T1000 (cell line): ENCODE measurements at regions not wholly inside any gene's neighbourhood (a gene's known extent, or its start where the extent isn't known, plus 50 kb on each side); places are given as distances from the start of the nearest gene placed in this dataset.
"Not testable (repeated sequence)": the region's sequence is repeated elsewhere in the genome, so short reads cannot be mapped to it uniquely, and the experiment has no call there.

Source experiments
- DNase-seq: peaks from one replicate; lab custom pipeline; 2025; ENCODE audit warnings: mixed read lengths; lab: John Stamatoyannopoulos, UW

- DNase-seq = no peak
Observed at GRCh38 chr14:105952826-105953225, 426.4 kb downstream of the TMEM121 start.

- DNase-seq = not testable (repeated sequence)
Observed at GRCh38 chr14:105961625-105962024, 435.2 kb downstream of the TMEM121 start.

GRCh38 chr14:105962532-105962931, 436.1 kb downstream of the TMEM121 start:
- no peak for DNase-seq

- no peak for DNase-seq
Observed at GRCh38 chr14:105968291-105968690, 441.9 kb downstream of the TMEM121 start.

- not testable (repeated sequence) for DNase-seq
Observed at GRCh38 chr14:105969026-105969425, 442.6 kb downstream of the TMEM121 start.

- not testable (repeated sequence) for DNase-seq
Observed at GRCh38 chr14:105970821-105971220, 444.4 kb downstream of the TMEM121 start.

- no peak for DNase-seq
Observed at GRCh38 chr14:105971593-105972500, 445.5 kb downstream of the TMEM121 start.

GRCh38 chr14:105974902-105975301, 448.5 kb downstream of the TMEM121 start:
- DNase-seq = no peak

- DNase-seq = no peak
Observed at GRCh38 chr14:105978618-105979295, 452.4 kb downstream of the TMEM121 start.

- no peak for DNase-seq
Observed at GRCh38 chr14:105979446-105979845, 453.1 kb downstream of the TMEM121 start.

- DNase-seq = no peak
Observed at GRCh38 chr14:105980224-105980623, 453.8 kb downstream of the TMEM121 start.

- not testable (repeated sequence) for DNase-seq
Observed at GRCh38 chr14:105981517-105982302, 455.3 kb downstream of the TMEM121 start.

GRCh38 chr14:105982664-105983063, 456.3 kb downstream of the TMEM121 start:
- DNase-seq = no peak

- no peak for DNase-seq
Observed at GRCh38 chr14:105986894-105987284, 460.5 kb downstream of the TMEM121 start.

- DNase-seq = no peak
Observed at GRCh38 chr14:105987563-105987962, 461.2 kb downstream of the TMEM121 start.

- no peak for DNase-seq
Observed at GRCh38 chr14:105989566-105990302, 463.4 kb downstream of the TMEM121 start.

- not testable (repeated sequence) for DNase-seq
Observed at GRCh38 chr14:105991677-105992076, 465.3 kb downstream of the TMEM121 start.

GRCh38 chr14:105993814-105994213, 467.4 kb downstream of the TMEM121 start:
- DNase-seq = no peak

- not testable (repeated sequence) for DNase-seq
Observed at GRCh38 chr14:105995011-105995710, 468.8 kb downstream of the TMEM121 start.

GRCh38 chr14:105998597-105998996, 472.2 kb downstream of the TMEM121 start:
- not testable (repeated sequence) for DNase-seq
